Retina (tissue), 1 donor: ENCODE measurements at regions not wholly inside any gene's neighbourhood (a gene's known extent, or its start where the extent isn't known, plus 50 kb on each side); places are given as distances from the start of the nearest gene placed in this dataset.
A peak's percentile ranks its signal among the peaks of the same experiment; 100 is the strongest.
"Not testable (repeated sequence)": the region's sequence is repeated elsewhere in the genome, so short reads cannot be mapped to it uniquely, and the experiment has no call there.

Experiments used
- DNase-seq: peaks from one replicate; pipeline ENCODE4 v3.0.0-alpha.2; 2016

DNA sequence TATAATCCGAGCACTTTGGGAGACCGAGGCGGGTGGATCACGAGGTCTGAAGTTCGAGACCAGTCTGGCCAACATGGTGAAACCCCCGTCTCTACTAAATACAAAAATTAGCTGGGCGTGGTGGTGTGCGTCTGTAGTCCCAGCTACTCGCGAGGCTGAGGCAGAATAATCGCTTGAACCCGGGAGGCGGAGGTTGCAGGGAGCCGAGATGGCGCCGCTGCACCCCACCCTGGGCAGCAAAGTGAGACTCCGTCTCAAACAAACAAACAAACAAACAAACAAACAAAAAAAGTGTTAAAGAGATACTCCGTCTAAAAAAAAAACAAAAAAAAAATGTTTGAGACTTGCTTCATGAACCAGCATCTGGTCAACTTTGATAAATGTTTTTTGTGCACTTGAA is 753.8 kb downstream of the PCDH17 start:
- DNase-seq: not testable (repeated sequence)

- DNase-seq: no peak
Measured at GRCh38 chr13:58397596-58398387, 766.2 kb downstream of the PCDH17 start.

GRCh38 chr13:58399263-58399662 is 767.7 kb downstream of the PCDH17 start:
- no peak for DNase-seq

- no peak for DNase-seq
Measured at GRCh38 chr13:58406545-58406944, 775.0 kb downstream of the PCDH17 start.

- DNase-seq: no peak
Measured at GRCh38 chr13:58429917-58430316, 798.4 kb downstream of the PCDH17 start.

- DNase-seq: no peak
Measured at GRCh38 chr13:58434943-58435342, 803.4 kb downstream of the PCDH17 start.

DNA sequence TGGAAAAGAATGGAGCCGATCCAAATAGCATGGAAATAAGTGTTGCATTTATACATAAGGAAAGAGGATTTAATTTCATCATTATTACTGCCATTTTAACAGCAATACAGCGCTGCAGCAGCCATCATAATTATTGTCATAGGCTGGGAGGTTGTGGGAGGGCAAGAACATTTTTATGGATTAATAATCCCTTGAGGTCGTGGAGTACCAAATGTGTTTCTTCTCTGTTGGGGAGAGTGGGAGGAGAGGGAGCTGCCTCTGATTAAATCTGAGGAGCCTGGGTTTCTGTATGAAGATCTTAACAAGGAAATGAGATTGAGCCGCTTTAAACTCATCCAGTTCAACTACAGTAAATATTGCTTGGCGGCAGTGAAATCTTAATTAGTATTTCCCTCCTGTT is 805.9 kb downstream of the PCDH17 start:
- no peak for DNase-seq

- DNase-seq: no peak
Measured at GRCh38 chr13:58446979-58447378, 815.4 kb downstream of the PCDH17 start.

DNA sequence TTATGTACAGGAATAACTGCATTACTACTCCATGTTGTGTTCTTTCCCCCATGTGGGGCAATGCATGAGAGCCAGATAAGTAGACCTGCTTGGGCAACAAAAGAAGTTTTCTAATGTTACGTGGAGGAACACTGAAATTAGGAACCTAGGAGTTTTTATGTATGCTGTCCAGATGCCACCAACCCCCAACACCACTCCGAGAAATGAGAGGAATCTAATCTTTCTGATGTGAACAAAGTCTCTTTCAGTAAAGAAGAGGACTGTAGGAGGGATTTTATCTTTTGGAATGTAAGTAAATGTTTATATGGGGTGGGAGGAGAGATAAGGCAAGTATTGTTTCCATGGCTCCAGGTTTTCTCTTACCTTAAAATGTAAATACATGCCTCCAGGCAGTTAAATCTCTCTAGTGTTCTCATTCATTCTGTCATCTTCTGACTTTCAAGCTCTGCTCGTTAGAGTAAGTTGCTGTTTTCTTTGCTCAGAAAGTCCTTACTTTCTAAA is 820.6 kb downstream of the PCDH17 start:
- no peak for DNase-seq

DNA sequence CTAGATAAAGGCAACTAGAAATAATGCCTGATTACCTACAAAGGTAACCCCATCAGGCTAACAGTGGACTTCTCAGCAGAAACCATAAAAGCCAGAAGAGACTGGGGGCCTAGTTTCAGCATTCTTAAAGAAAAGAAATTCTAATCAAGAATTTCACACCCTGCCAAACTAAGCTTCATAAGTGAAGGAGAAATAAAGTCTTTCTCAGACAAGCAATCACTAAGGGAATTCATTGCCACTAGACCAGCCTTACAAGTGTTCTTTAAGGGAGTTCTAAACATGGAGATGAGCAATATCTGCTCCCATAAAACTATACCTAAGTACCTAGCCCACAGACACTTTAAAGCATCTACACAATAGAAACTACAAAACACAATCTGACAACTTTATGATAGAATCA is 823.5 kb downstream of the PCDH17 start:
- DNase-seq: no peak

- DNase-seq: no peak
Measured at GRCh38 chr13:58461217-58461616, 829.7 kb downstream of the PCDH17 start.

- DNase-seq: no peak
Measured at GRCh38 chr13:58463841-58464240, 832.3 kb downstream of the PCDH17 start.

DNA sequence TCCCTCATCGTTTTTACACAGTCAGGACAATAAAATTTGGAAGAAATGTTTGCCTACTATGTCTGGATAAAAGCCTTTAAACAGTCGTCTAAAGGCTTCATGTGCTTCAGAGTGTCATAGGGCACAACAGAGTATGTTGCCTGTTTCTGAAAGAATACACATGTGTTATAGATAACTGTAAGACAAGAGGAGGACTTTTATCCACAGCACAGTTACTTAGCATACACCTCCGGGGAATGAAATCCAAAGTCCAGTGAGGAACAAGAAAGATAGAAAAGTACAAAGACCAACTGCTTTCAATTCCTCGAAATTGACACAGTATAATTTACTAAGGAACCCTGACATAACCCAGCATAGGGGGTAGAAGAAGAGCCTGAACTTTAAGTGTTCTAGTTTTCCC is 835.6 kb downstream of the PCDH17 start:
- DNase-seq: no peak

DNA sequence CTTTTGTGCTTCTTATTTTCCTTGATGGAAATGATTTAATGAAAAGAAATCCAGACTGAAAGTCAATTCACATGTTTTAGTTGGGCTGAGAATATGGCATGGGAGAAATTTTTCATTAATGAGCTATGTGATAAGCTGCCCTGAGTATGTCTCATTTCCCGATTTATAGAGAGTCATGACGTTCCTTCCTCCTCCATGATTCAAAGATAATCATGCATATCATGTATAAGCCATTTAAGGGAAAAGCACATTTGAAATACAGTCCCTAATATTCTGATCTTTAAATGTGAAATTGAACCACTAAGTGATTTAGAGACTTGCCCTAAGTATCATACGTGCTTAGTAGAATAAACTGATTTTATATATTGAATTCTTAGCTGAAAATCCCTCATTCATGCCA is 840.9 kb downstream of the PCDH17 start:
- no peak for DNase-seq

- DNase-seq: no peak
Measured at GRCh38 chr13:58474581-58474980, 843.0 kb downstream of the PCDH17 start.

DNA sequence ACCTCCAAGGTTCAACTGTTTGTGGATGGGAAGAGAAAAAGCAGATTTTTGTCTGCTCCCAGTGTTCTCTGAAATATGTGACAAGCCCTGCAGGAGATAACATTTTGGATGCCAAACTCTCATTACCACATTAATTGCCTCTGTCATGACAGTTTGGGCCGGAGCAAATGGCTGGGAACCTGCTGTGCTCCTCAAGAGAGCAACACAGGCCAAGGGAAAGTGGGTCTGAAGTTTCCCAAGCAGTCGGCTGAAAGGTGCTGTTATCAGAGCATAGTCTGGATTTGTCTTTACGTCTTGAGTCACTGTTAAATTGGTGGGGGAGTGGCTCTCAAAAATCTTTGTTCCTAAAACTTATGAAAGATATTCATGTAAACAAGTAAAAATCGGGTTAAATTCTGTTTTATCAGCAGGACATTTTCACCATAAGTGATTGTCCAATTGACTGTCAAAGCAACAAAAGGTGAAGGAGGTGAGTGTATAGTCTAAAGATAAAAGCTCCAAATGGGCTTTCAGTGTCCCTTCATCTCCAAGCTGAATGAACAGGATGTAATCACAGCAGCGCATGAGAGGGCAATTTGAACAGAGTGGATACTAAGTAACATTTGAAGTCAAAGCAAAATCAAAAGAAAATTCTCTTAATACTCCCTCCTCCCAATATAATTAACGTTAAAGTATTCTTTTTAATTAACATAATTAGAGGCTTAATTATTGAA is 844.8 kb downstream of the PCDH17 start:
- DNase-seq: peak; percentile 59

- no peak for DNase-seq
Measured at GRCh38 chr13:58478858-58479257, 847.3 kb downstream of the PCDH17 start.

GRCh38 chr13:58480061-58480460 is 848.5 kb downstream of the PCDH17 start:
- no peak for DNase-seq

DNA sequence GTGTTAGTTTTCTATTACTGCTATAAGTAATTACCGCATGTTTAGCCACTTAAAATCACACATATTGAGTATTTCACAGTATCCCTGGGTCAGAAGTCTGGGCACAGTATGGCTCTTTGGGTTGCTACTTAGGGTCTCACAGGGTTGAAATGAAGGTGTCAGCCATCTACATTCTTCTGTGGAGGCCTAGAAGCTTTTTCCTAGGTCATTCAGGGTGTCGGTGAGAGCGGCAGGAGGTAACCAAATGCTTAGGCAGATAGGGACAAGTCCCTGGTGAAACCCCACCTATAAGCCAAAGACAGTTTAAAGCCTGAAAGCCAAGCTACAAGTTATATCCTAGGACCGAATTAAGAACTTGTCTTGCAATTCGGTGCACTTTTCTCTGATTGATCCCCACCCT is 856.7 kb downstream of the PCDH17 start:
- no peak for DNase-seq

DNA sequence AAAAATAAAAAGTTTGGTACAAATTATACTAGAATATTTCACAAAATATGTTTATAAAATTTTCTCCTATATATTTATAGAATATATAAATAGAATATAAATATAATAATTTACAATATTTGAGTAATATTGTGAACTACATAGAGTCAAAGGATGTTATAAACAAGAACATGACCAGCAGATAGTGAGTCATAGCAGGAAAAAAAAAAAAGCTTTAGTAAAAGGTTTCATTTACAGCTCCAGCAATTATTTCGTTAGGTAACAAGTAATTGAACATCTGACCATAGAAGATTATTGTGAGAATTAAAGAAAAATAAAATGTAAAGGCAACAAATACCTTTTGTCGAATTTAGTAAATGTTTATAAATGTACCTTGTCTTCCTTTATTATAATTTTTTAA is 864.1 kb downstream of the PCDH17 start:
- DNase-seq: no peak

DNA sequence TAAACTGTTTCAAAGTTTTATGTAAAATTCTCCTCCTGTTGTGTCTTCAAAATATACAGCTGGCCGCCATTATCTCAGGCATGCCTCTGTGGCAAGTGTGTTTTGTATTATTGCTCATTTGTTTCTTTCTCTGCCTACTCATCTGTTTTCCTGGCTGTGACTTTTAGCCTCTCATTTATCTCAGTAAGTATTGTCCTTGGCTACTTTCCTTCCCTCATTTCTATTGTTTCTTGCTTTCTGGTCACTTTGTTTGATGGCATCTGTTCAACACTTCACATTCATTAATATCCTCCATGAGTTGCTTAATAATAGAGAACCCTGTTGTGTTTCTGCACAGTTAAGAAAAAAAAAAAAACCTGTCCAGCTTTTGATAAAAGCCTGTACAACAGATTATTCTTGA is 869.4 kb downstream of the PCDH17 start:
- peak; percentile 20 for DNase-seq

DNA sequence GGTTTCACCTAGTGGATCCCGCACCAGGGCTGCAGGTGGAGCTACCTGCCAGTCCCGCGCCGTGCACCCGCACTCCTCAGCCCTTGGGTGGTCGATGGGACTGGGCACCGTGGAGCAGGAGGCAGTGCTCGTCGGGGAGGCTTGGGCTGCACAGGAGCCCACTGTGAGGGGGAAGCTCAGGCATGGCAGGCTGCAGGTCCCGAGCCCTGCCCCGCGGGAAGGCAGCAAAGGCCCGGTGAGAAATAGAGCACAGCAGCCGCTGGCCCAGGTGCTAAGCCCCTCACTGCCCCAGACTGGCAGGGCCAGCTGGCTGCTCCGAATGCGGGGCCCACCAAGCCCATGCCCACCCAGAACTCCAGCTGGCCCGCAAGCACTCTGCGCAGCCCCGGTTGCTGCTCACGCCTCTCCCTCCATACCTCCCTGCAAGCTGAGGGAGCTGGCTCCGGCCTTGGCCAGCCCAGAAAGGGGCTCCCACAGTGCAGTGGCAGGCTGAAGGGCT is 872.7 kb downstream of the PCDH17 start:
- DNase-seq: not testable (repeated sequence)

DNA sequence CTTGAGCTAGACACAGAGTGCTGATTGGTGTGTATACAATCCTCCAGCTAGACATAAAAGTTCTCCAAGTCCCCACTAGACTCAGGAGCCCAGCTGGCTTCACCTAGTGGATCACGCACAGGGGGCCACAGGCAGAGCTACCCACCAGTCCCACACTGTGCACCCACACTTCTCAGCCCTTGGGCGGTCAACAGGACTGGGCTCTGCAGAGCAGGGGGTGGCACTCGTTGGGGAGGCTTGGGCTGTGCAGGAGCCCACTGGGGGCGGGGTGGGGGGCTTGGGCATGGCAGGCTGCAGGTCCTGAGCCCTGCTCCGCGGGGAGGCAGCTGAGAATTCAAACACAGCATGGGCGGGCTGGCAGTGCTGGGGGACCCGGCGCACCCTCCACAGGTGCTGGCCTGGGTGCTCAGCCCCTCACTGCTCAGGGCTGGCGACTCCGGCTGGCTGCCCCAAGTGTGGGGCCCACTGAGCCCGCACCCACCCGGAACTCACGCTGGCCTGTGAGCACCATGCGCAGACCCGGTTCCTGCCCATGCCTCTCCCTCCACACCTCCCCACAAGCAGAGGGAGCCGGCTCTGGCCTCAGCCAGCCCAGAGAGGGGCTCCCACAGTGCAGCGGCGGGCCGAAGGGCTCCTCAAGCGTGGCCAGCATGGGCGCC is 873.8 kb downstream of the PCDH17 start:
- not testable (repeated sequence) for DNase-seq

DNA sequence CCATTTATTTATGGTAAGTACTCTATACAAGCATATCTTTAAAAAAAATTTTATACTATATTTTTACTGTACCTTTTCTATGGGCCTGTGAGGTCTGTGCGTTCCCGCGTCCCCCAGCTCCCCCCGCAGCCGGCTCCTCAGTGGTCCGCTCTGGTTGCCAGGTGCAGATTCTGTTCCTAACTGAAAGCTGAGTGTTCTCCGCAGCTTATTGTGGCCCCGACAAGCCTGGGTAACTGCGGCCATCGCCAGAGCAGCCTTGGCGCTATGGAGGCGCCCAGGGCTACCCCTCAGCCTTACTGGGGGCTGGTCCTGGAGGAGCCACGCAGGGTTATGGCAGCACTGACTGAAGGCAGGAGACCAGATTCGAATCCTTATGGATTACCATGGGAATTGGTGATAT is 896.8 kb downstream of the PCDH17 start:
- no peak for DNase-seq
